Nephron progenitor cell (in vitro differentiated cells): ENCODE measurements at regions not wholly inside any gene's neighbourhood (a gene's known extent, or its start where the extent isn't known, plus 50 kb on each side); places are given as distances from the start of the nearest gene placed in this dataset.
"Not testable (repeated sequence)": the region's sequence is repeated elsewhere in the genome, so short reads cannot be mapped to it uniquely, and the experiment has no call there.

Experiments used
- DNase-seq: peaks from one replicate; pipeline ENCODE4 v3.0.0; 2021
- H3K27ac Mint-ChIP-seq: 2 replicates; pipeline ENCODE4 v1.8.0; 2021; ENCODE audit warnings: mild to moderate bottlenecking, moderate library complexity, mixed read lengths
- H3K27me3 Mint-ChIP-seq: 2 replicates; pipeline ENCODE4 v1.8.0; 2021; ENCODE audit warnings: mild to moderate bottlenecking, low read depth, mixed read lengths; ENCODE audit not compliant: poor library complexity
- H3K36me3 Mint-ChIP-seq: 2 replicates; pipeline ENCODE4 v1.8.0; 2021; ENCODE audit warnings: low read depth, mixed read lengths
- H3K4me1 Mint-ChIP-seq: 2 replicates; pipeline ENCODE4 v1.8.0; 2021; ENCODE audit warnings: mixed read lengths
- H3K4me3 Mint-ChIP-seq: 2 replicates; pipeline ENCODE4 v1.8.0; 2021; ENCODE audit warnings: mild to moderate bottlenecking, moderate library complexity, mixed read lengths
- H3K9me3 Mint-ChIP-seq: 2 replicates; pipeline ENCODE4 v1.8.0; 2021; ENCODE audit warnings: mild to moderate bottlenecking, moderate library complexity, mixed read lengths
- CTCF ChIP-seq: fragments of 200-600 bp; sonication (generic); IDR thresholded peaks from 2 replicates; pipeline ENCODE4 v1.5.0; 2021; ENCODE audit warnings: antibody characterized with exemption

GRCh38 chr5:136446565-136446964 is 81.2 kb upstream of the TRPC7 start:
- no peak for TF ChIP-seq CTCF
- Mint-ChIP-seq H3K4me3 (no peak overlapping the region), H3K27me3 (peaks cover 10% of the 10 kb centered on the region), H3K27ac (no peak overlapping the region), H3K36me3 (no peaks in the 10 kb centered on the region), H3K4me1 (no peaks in the 10 kb centered on the region), H3K9me3 (peaks cover 41% of the 10 kb centered on the region)
- DNase-seq: no peak

DNA sequence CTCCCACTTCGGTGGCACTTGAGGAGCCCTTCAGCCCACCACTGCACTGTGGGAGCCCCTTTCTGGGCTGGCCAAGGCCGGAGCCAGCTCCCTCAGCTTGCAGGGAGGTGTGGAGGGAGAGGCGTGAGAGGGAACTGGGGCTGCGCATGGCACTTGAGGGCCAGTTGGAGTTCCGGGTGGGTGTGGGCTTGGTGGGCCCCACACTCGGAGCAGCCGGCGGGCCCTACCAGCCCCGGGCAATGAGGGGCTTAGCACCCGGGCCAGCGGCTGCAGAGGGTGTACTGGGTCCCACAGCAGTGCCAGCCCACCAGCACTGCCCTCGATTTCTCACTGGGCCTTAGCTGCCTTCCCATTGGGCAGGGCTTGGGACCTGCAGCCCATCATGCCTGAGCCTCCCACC is 78.8 kb upstream of the TRPC7 start:
- not testable (repeated sequence) for H3K4me3 Mint-ChIP-seq, H3K36me3 Mint-ChIP-seq, H3K27me3 Mint-ChIP-seq, H3K27ac Mint-ChIP-seq, H3K4me1 Mint-ChIP-seq, DNase-seq
- peaks cover 36% of the 10 kb centered on the region for H3K9me3 Mint-ChIP-seq

DNA sequence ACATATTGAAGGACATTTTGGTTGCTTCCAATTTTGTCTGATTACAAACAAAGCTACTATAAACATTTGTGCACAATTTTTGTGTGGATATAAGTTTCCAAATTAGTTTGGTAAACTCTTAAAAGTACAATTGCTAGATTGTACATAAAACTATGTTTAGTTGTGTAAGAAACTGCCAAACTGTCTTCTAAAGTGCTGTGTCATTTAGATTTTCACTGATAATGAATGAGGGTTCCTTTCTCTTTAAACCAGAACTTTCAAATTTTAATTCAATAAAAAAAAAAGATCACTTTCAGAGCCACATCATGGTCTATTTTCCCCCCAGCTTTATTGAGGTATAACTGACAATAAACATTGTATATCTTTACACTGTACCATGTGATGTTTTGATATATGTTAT is 74.0 kb upstream of the TRPC7 start:
- TF ChIP-seq CTCF: no peak
- Mint-ChIP-seq H3K9me3 (peaks cover 22% of the 10 kb centered on the region), H3K36me3 (no peaks in the 10 kb centered on the region), H3K27me3 (peaks cover 10% of the 10 kb centered on the region), H3K4me1 (no peaks in the 10 kb centered on the region), H3K4me3 (no peak overlapping the region), H3K27ac (no peak overlapping the region)
- no peak for DNase-seq

DNA sequence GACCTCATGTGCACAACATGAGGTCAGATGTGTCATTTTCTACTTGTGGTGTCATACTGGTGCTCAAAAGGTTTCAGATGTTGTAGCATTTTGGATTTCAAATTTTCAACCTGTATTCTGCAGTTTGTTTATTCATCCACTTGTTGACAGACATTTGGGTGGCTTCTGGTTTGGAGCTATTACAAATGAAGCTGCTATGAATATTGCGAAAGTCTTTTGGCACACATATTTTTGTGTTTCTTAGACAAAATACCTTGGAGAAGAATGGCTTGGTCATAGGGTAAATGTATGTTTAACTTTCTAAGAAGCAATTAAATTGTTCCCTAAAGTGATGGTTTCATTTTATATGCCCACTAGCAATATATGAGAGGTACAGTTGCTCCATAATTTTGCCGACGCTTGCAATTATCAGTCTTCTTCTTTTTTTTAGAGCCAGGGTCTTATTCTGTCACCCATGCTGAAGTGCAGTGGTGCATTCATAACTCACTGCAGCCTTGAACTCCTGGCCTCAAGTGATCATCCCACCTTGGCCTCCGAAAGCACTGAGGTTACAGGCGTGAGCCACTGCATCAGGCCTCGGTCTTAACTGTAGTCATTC is 70.7 kb upstream of the TRPC7 start:
- Mint-ChIP-seq H3K4me1 (no peaks in the 10 kb centered on the region), H3K27ac (no peak overlapping the region), H3K9me3 (no peaks in the 10 kb centered on the region), H3K27me3 (peaks cover 26% of the 10 kb centered on the region), H3K36me3 (no peaks in the 10 kb centered on the region), H3K4me3 (no peak overlapping the region)
- TF ChIP-seq CTCF: no peak
- no peak for DNase-seq

GRCh38 chr5:136434795-136435194 is 69.5 kb upstream of the TRPC7 start:
- Mint-ChIP-seq H3K27me3 (peaks cover 26% of the 10 kb centered on the region), H3K27ac (no peak overlapping the region), H3K36me3 (no peaks in the 10 kb centered on the region), H3K9me3 (no peaks in the 10 kb centered on the region), H3K4me1 (no peaks in the 10 kb centered on the region), H3K4me3 (no peak overlapping the region)
- no peak for TF ChIP-seq CTCF
- no peak for DNase-seq

GRCh38 chr5:136432705-136433104 is 67.4 kb upstream of the TRPC7 start:
- Mint-ChIP-seq H3K36me3 (no peaks in the 10 kb centered on the region), H3K27me3 (peaks cover 33% of the 10 kb centered on the region), H3K4me1 (no peaks in the 10 kb centered on the region), H3K27ac (no peak overlapping the region), H3K4me3 (no peak overlapping the region), H3K9me3 (no peaks in the 10 kb centered on the region)
- DNase-seq: no peak
- no peak for TF ChIP-seq CTCF
